RWPE1 (cell line): ENCODE measurements at regions not wholly inside any gene's neighbourhood (a gene's known extent, or its start where the extent isn't known, plus 50 kb on each side); places are given as distances from the start of the nearest gene placed in this dataset.
A peak's percentile ranks its signal among the peaks of the same experiment; 100 is the strongest.

Experiments
- CTCF ChIA-PET: fragments of 350-600 bp; sonication (Branson Sonifier 250); formaldehyde crosslinking; extraction: SDS; loops from one replicate; lab custom pipeline; 2021; lab: Yijun Ruan, JAX
- POLR2A ChIA-PET: fragments of 400-600 bp; formaldehyde crosslinking; extraction: SDS; loops from one replicate; lab custom pipeline; 2020; ENCODE audit warnings: antibody characterized with exemption; ENCODE audit not compliant: low non-redundant PET; lab: Yijun Ruan, JAX
- DNase-seq: peaks from one replicate; pipeline ENCODE4 v3.0.0; 2012; ENCODE audit warnings: low spot score
- H3K27ac ChIP-seq: fragments of 450-650 bp; 2 replicates; pipeline ENCODE4 v1.5.1; 2017
- TF ChIP-seq, protein P1 (sequence below): fragments of 450-650 bp; conservative IDR thresholded peaks from 2 replicates; pipeline ENCODE4 v1.5.1; 2017; ENCODE audit warnings: low read depth, mild to moderate bottlenecking

DNA sequence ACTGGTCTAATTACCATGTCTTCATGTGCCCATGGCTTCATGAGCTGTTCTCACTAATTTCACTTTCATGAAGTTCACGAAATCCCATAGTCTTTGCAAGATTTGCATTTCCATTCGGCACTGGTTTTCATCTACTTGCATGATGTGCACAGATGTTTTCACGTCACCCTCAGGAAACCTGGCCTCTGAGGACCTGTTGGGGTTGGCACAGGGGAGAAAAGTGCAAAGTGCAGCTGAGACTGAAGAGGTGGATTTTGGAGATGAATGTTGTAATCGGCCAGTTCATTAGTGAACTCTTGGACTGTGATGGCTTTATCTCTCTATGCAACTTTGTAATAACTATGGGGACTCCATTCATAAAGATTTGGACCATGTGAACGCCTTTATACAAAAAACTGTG is 80.2 kb upstream of the SULF2 start:
- ChIA-PET CTCF (interaction anchor here (0.6 kb wide), 1 partner anchor 171 kb away, joined by 3 read pairs; no protein-coding TSS in a partner anchor), POLR2A (no interaction called here)
- no peak for DNase-seq
- no peak overlapping the region for H3K27ac ChIP-seq
- TF ChIP-seq, protein P1, sequence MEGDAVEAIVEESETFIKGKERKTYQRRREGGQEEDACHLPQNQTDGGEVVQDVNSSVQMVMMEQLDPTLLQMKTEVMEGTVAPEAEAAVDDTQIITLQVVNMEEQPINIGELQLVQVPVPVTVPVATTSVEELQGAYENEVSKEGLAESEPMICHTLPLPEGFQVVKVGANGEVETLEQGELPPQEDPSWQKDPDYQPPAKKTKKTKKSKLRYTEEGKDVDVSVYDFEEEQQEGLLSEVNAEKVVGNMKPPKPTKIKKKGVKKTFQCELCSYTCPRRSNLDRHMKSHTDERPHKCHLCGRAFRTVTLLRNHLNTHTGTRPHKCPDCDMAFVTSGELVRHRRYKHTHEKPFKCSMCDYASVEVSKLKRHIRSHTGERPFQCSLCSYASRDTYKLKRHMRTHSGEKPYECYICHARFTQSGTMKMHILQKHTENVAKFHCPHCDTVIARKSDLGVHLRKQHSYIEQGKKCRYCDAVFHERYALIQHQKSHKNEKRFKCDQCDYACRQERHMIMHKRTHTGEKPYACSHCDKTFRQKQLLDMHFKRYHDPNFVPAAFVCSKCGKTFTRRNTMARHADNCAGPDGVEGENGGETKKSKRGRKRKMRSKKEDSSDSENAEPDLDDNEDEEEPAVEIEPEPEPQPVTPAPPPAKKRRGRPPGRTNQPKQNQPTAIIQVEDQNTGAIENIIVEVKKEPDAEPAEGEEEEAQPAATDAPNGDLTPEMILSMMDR, result no peak

DNA sequence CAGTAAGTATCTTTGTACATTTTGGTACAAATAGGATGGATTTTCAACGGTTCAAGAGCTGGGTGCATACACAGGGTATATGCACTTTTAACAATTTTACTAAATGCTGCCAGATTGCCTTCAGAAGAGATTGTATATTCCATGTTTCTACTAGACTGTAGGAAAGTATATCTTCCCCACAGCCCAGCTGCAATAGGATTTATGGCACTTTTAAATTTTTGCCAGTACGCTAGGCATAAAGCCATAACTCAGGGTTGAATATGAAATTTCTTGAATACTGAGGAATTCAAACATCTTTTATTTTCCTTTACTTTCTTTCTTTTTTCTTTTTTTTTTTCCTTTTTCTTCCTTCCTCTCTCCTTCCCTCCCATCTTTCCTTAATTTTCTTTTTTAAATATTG is 78.7 kb upstream of the SULF2 start:
- POLR2A ChIA-PET, result interaction anchor here (0.7 kb wide), 1 partner anchor 144 kb away, joined by 3 read pairs; no protein-coding TSS in a partner anchor
- DNase-seq, result no peak
- TF ChIP-seq, protein P1, result no peak
- CTCF ChIA-PET, result interaction anchor here (0.6 kb wide), 1 partner anchor 189 kb away, joined by 3 read pairs; no protein-coding TSS in a partner anchor
- no peak overlapping the region for H3K27ac ChIP-seq

DNA sequence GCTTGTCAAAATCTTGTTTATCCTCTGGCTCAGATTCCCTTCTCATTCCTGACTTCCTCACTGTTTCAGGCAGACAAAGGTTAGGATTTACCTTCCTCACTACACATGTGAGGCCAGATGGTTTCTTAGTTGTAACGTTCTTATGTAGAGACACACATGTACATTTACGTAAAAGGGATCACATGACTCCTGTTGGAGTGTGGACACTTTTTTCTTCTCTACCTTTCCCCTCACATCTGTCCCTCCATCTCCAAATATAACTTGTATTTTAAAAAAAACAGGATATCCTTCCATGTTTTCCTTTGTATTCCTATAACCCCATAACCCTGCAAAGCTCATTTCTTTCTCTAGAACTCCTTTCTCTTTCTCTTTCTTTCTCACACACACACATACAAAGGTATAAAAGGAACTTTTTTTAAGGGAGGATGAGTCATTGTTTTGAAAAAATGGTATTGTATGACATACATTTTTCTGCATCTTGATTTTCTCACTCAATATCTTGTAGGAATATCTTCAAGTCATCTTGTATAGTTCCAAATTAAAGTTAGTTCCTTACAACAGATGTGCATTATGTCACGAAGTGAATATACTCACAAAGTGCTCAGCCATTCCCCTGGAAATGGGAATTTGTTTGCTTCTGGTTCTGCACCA is 78.2 kb upstream of the SULF2 start:
- ChIA-PET CTCF (interaction anchor here (0.6 kb wide), 1 partner anchor 190 kb away, joined by 3 read pairs; no protein-coding TSS in a partner anchor), POLR2A (no interaction called here)
- no peak for DNase-seq
- TF ChIP-seq, protein P1, result no peak
- H3K27ac ChIP-seq, result no peak overlapping the region

DNA sequence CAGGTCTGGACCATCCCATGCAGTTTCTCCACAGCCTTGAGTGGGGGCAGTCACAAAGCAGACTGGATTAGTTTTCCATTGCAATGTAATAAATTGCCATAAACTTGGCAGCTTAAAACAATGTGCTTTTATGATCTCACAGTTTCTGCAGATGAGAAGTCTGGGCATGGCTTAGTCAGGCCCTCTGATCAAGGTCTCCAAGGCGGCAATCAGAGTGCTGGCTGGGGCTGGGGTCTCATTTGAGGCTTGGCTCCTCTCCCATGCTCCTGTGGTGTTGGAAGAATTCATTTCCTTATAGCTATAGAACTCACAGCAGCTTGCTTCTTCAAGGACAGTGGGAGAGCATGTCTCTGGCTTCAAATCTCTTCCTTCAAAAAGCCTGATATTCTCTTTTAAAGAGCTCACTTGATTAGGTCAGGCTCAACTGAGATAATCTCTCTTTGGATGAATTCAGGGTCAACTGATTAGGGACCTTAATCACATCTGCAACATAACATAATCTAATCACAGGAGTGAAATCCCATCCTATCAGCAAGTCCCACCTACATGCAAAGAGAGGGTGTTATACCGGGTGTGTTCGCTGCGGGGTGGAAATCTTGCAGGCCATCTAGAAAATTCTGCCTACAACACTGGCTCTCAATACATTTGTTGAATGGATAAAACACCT is 77.4 kb upstream of the SULF2 start:
- POLR2A ChIA-PET, result no interaction called here
- no peak overlapping the region for H3K27ac ChIP-seq
- DNase-seq, result no peak
- CTCF ChIA-PET, result no interaction called here
- TF ChIP-seq, protein P1, result no peak

DNA sequence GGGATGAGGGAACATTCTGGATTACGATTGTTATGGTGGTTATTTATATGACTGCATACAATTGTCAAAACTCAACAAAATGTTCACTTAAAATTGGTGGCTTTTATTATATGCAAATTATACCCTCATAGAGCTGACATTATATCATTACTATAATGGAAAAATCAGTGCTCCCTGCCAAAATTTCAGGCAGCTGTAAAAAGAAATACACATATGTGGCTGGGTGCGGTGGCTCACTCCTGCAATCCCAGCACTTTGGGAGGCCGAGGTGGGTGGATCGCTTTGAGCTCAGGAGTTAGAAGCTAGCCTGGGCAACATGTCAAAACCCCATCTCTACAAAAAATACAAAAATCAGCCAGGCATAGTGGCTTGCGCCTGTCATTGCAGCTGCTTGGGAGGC is 75.8 kb upstream of the SULF2 start:
- POLR2A ChIA-PET, result no interaction called here
- CTCF ChIA-PET, result interaction anchor here (0.6 to 0.7 kb wide), 2 partner anchors 178 to 370 kb away, joined by 3 read pairs; no protein-coding TSS in a partner anchor
- DNase-seq, result no peak
- H3K27ac ChIP-seq, result no peak overlapping the region
- TF ChIP-seq, protein P1, result no peak

DNA sequence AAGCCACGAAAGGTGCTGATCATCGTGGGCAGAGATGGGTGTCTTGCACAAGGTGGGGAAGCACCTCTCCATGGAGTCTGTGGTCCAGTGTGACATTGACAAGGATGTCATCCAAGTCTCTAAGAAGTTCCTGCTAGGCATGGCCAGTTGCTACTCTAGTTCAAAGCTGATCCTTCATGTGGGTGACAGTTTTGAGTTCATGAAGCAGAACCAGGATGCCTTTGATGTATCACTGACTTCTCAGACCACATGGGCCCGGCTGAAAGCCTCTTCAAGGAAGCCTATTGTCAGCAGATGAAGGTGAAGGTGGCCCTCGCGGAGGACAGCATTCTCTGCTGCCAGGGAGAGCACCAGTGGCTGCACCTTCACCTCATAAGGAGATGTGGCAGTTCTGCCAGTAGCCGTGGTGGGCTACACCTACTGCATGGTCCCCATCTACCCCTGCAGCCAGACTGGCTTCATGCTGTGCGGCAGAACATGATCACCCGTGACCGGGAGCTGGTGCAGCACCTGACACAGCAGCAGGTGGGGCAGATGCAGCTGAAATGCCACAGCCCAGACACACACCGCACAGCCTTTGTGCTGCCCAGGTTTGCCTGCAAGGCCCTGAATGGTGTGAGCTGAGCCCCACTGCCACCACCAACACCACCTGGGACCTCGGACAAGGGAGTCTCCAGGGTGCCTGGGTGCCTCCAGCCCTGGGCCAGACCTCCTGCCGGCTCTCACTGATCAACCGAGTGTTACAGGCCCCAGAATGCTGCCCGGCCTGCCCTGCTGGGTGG is 75.0 kb upstream of the SULF2 start:
- TF ChIP-seq, protein P1, result no peak
- no peak for DNase-seq
- CTCF ChIA-PET, result interaction anchor here (0.7 kb wide), 1 partner anchor 371 kb away, joined by 3 read pairs; no protein-coding TSS in a partner anchor
- POLR2A ChIA-PET, result no interaction called here
- peak overlapping the region; percentile 5 for H3K27ac ChIP-seq
